GM19351 (cell line): ENCODE measurements at regions not wholly inside any gene's neighbourhood (a gene's known extent, or its start where the extent isn't known, plus 50 kb on each side); places are given as distances from the start of the nearest gene placed in this dataset.
"Not testable (repeated sequence)": the region's sequence is repeated elsewhere in the genome, so short reads cannot be mapped to it uniquely, and the experiment has no call there.

Experiments used
- ATAC-seq: cut with Tn5 transposase; IDR thresholded peaks from one replicate; pipeline ENCODE4 v1.9.1; 2021; ENCODE audit warnings: mild to moderate bottlenecking, moderate library complexity; ENCODE audit not compliant: unreplicated experiment

GRCh38 chr1:190665045-190665444 lies 187.4 kb upstream of the BRINP3 start:
- no peak for ATAC-seq

- ATAC-seq = no peak
Measured at GRCh38 chr1:190667914-190668313, 190.2 kb upstream of the BRINP3 start.

GRCh38 chr1:190679044-190679443 lies 201.4 kb upstream of the BRINP3 start:
- no peak for ATAC-seq

- ATAC-seq = no peak
Measured at GRCh38 chr1:190679454-190679853, 201.8 kb upstream of the BRINP3 start.

GRCh38 chr1:190679983-190680382 lies 202.3 kb upstream of the BRINP3 start:
- ATAC-seq = no peak

- no peak for ATAC-seq
Measured at GRCh38 chr1:190685676-190686075, 208.0 kb upstream of the BRINP3 start.

- ATAC-seq = no peak
Measured at GRCh38 chr1:190688096-190688495, 210.4 kb upstream of the BRINP3 start.

GRCh38 chr1:190698488-190698887 lies 220.8 kb upstream of the BRINP3 start:
- not testable (repeated sequence) for ATAC-seq

- no peak for ATAC-seq
Measured at GRCh38 chr1:190699165-190699564, 221.5 kb upstream of the BRINP3 start.

- no peak for ATAC-seq
Measured at GRCh38 chr1:190708418-190709057, 230.9 kb upstream of the BRINP3 start.

GRCh38 chr1:190711069-190711468 lies 233.4 kb upstream of the BRINP3 start:
- no peak for ATAC-seq

- no peak for ATAC-seq
Measured at GRCh38 chr1:190717055-190717454, 239.4 kb upstream of the BRINP3 start.

- no peak for ATAC-seq
Measured at GRCh38 chr1:190736971-190737590, 259.4 kb upstream of the BRINP3 start.

GRCh38 chr1:190738317-190738716 lies 260.7 kb upstream of the BRINP3 start:
- ATAC-seq = no peak

- ATAC-seq = no peak
Measured at GRCh38 chr1:190739926-190740325, 262.3 kb upstream of the BRINP3 start.

- no peak for ATAC-seq
Measured at GRCh38 chr1:190747704-190748103, 270.0 kb upstream of the BRINP3 start.

- no peak for ATAC-seq
Measured at GRCh38 chr1:190752131-190752530, 274.5 kb upstream of the BRINP3 start.

GRCh38 chr1:190754666-190755065 lies 277.0 kb upstream of the BRINP3 start:
- ATAC-seq = no peak

GRCh38 chr1:190759807-190760206 lies 282.1 kb upstream of the BRINP3 start:
- ATAC-seq = peak; percentile 98

GRCh38 chr1:190762325-190762724 lies 284.7 kb upstream of the BRINP3 start:
- no peak for ATAC-seq

GRCh38 chr1:190792873-190793272 lies 315.2 kb upstream of the BRINP3 start:
- ATAC-seq = no peak

- ATAC-seq = no peak
Measured at GRCh38 chr1:190807629-190808028, 330.0 kb upstream of the BRINP3 start.

- ATAC-seq = no peak
Measured at GRCh38 chr1:190808035-190808434, 330.4 kb upstream of the BRINP3 start.
